T-helper 9 cell (primary cell): ENCODE measurements at regions not wholly inside any gene's neighbourhood (a gene's known extent, or its start where the extent isn't known, plus 50 kb on each side); places are given as distances from the start of the nearest gene placed in this dataset.

ENCODE experiments used
- DNase-seq: peaks from one replicate; pipeline ENCODE4 v3.0.0-alpha.2; 2020

- DNase-seq: no peak
These were observed 395.8 kb upstream of the ADAMTSL1 start for GRCh38 chr9:18077941-18078678.

DNA sequence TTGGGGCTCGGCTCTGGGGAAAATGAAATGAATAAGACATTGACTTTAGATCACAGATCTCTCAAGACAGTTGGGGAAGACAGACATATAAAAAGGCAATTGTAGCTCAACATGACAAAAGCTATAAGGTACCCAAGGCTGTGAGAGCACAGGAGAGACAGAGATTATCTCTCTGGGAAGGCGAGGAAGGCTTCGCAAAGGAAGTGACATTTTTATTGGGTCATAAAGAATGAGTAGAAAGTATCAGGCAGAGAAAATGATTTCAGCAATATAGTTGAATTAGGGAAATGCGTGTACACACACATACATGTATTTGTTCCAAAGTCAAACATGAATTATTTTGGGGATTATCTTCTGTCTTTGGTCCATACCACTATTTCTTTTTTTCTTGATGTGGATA is 381.8 kb upstream of the ADAMTSL1 start:
- no peak for DNase-seq

GRCh38 chr9:18106006-18106560 is 367.9 kb upstream of the ADAMTSL1 start:
- DNase-seq: no peak

DNA sequence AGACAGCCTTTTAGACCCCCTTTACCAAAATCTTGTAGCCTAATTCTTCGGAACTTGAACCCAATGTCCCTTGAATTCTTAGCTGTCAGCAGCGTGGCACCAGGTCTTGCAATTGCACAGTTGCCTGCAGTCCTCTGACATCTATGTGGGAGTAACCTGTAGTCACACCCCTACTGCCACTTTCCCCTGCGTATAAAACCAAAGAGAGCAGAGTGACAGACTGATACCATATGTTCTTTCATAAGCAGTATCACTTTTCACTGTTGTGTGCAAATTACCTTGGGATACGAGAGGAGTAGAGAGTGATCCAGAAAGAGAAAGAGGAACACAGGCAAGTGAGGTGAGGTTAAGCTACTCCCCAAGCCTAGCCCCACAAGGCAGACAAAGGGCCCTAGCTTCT is 364.3 kb upstream of the ADAMTSL1 start:
- no peak for DNase-seq

DNA sequence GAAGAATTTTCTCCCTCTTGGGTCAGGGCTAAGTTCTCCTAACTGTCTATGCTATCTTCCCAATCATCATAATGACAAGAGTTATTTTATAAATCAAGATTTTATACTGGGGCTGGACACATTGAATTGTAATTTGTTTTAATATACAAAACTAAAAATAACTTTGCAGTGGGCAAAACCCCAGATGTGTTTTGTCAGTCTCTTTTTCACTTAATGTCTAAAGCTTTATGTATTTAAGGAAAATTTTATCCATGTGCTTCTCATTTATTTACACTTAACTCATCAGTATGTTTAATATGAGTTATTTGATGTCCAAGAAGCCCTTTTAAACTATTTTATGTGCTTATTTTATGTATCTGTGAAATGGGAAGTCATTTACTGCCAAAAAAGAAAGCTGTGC is 362.8 kb upstream of the ADAMTSL1 start:
- no peak for DNase-seq

- no peak for DNase-seq
These were observed 359.1 kb upstream of the ADAMTSL1 start for GRCh38 chr9:18114559-18115475.

DNA sequence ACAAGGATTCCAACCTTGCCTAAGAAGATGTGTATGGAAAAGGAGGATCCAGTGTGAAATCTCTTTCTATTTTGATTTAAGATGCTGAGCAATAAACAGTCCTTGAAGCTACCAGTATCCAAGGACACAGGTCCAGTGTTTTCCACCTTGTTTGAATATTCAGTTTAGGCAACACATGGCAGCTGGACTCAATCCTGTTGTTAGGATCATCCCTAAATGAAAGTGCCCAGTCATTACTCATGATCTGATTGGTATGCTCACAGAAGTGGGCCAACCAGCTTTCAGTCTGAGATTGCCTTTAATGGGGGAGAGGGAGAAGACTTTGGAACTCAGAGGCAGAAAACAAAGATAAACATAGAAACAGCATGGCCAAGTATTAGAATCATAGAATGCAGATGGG is 355.7 kb upstream of the ADAMTSL1 start:
- DNase-seq: no peak

DNA sequence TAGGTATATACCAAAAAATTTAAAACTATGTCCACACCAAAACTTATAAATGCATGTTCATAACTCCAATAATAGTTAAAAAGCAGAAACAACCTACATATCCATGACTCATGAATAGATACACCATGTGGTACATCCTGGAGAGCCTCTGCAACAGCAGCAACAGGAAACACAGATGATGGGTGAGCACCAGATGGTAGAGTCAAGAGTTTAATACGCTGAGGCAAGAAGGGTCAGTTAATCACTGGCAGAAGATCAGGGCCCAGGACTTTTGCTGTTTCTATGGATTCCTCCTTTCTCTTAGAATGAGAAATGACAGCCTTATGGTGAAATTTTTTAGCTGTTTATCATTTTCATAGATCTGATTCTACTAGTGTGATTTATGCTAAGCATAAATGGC is 351.8 kb upstream of the ADAMTSL1 start:
- DNase-seq: no peak

DNA sequence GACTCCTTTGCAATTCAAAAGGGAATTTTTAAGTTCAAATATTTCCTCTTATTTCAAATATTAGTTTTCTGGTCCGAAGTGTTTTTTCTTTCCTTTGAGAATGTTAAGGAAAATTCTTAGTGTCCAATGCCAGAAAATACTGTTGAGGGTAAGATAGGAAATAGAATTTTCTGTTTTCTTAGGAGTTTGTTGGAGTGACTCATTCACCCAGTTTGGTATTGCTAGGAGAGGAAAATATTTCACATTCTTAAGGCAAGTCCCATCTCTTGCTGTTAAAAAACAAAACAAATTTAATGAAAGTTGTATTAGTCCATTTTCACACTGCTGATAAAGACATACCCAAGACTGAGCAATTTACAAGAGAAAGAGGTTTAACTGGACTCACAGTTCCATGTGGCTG is 349.2 kb upstream of the ADAMTSL1 start:
- no peak for DNase-seq

DNA sequence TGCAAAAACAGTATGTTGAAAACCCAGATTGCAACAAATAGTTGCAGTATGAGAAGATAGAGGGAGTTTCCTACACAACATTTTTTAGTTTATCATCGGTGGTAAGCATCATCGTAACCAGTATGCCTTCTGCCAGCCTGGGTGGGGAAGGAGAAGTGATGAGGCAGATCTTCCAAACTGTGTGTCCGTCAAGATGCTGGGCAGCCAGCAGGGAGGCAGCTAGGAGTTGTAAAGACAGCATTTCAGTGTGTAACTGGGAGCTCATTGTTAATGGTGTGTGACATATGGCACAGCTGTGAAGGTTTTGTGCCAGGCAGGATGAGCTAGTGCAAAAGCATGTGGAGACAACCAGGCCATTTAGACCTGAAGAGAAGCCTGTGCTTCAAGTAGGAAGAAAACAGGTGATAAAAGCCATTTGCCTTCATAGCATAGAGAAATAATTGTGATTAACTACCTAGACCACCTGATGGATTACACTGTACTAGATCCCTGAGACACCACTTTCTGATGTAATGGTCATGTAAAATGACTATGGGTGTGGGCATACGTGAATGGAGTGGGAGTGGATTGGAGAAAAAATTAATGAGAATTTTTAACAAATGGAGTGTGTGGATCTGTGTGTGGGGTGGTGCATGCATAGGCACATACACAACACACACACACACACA is 347.0 kb upstream of the ADAMTSL1 start:
- DNase-seq: no peak

GRCh38 chr9:18127499-18127875 is 346.5 kb upstream of the ADAMTSL1 start:
- DNase-seq: no peak

DNA sequence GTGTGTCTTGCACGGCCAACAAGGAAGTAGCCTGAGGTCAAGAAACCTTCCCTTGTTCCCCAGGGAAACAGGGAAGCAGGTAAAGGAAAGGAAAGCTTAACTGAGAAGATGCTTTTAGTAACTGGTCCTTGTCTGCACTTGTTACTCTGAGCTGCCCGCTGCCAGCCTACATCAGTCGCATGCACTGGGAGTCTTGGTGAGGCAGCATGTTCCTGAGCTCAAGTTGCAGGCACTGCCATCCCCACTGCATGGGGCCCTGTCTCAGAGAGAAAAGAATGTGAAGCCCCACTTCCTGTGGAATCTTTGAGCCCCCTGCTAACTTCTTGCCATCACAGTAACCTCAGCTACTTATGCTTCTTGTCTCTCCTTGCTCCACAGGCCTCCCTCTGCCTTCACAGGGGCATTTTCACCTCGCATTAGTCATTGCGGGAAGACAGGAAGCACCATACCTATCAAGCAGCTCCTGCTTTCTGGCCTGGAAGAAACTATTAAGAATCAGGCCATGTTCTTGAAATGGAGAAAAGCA is 344.1 kb upstream of the ADAMTSL1 start:
- DNase-seq: no peak

GRCh38 chr9:18136354-18136994 is 337.5 kb upstream of the ADAMTSL1 start:
- DNase-seq: no peak

GRCh38 chr9:18137815-18138214 is 336.1 kb upstream of the ADAMTSL1 start:
- no peak for DNase-seq

DNA sequence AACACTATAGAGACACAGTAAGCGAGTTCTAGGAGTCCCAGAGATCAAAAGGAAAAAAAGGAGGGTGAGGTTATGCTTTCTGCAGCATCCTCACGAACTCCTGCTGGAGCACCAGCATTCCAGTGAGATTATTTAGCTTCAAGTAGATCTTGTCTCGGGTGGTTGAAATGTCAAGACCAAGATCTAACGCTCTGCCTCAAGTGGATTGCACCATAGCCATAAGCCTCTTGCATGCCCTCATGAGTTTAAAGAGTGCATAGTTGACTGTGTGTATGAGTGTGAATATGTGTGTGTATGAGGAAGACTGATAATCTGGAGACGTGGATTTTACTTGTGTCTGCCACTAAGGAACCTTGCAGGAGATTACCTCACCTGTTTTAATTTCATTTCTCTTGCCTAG is 335.3 kb upstream of the ADAMTSL1 start:
- no peak for DNase-seq

- DNase-seq: no peak
These were observed 332.3 kb upstream of the ADAMTSL1 start for GRCh38 chr9:18141681-18142080.

- no peak for DNase-seq
These were observed 330.7 kb upstream of the ADAMTSL1 start for GRCh38 chr9:18143073-18143745.

DNA sequence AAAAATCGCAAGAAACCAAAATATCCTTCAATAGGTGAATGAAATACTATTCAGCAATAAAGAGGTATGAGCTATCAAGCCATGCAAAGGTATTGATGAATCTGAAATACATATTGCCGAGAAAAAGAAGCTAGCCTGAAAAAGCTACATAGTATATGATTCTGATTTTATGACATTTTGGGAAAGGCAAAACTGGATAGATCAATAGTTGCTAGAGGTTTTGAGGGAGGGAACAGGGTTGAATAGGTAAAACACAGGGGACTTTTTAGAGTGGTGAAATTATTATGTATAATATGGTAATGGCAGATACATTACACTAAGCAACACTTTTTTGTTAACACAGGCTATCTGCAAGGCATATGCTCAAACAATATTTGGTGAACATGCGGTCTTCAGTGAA is 327.6 kb upstream of the ADAMTSL1 start:
- no peak for DNase-seq

- DNase-seq: no peak
These were observed 324.4 kb upstream of the ADAMTSL1 start for GRCh38 chr9:18149471-18150011.

DNA sequence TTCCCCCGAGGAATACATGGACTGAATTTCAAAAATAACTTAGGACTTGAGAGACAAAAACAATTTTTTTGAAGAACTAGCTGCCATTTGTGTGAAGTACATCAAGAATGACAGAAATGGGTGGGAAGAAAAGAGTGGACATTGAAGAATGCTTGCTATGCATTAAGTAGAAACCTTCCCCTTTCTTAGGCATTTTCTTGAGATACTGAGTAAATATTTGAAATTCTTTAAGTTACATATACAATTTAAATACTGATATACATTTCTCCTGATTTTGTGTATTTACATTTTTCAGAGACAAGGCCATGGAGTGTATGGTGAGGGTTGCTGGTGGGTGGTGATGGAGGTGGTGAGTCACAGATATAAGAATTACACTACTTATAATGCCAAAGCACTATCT is 319.3 kb upstream of the ADAMTSL1 start:
- DNase-seq: no peak

GRCh38 chr9:18159254-18159653 is 314.7 kb upstream of the ADAMTSL1 start:
- DNase-seq: no peak

DNA sequence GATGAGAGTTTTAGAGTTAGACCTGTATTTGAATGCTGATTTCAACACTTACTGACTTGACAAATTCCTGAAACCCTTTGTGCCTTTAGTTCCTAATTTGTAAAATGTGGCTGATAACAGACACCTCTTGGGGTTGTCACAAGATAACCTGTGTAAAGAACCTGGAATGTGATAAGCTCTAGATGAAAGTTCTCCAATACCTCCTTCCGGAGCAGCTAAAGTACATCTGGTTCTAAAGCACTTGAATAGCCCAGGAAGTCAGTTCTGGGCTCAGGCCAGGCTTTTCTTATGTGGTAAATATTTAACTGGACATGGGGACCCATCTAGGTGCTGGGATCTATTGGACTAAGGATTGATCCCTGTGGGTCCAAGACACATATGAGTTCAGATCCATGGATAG is 310.8 kb upstream of the ADAMTSL1 start:
- no peak for DNase-seq
